MCF 10A (cell line): ENCODE measurements at regions not wholly inside any gene's neighbourhood (a gene's known extent, or its start where the extent isn't known, plus 50 kb on each side); places are given as distances from the start of the nearest gene placed in this dataset.

Source experiments
- BruUV-seq: library from RNA; stranded (reverse); fragments of 400-500 nt; replicated peaks from 2 replicates; lab custom pipeline; 2021; lab: Mats Ljungman, UMichigan
- CTCF ChIA-PET: fragments of 300-600 bp; sonication (Branson Sonifier 250); formaldehyde crosslinking; extraction: SDS; loops from one replicate; lab custom pipeline; 2021; ENCODE audit warnings: antibody characterized with exemption, inconsistent platforms; lab: Yijun Ruan, JAX
- POLR2A ChIA-PET: fragments of 300-600, 350-650 bp; sonication (Branson Sonifier 250); formaldehyde crosslinking; extraction: SDS; loops from one replicate; lab custom pipeline; 2020; ENCODE audit warnings: antibody characterized with exemption, inconsistent platforms; lab: Yijun Ruan, JAX
- DNase-seq: peaks from one replicate; pipeline ENCODE4 v3.0.0-alpha.2; 2018; ENCODE audit not compliant: unreplicated experiment
- H3K27ac Mint-ChIP-seq: one replicate; pipeline ENCODE4 v1.8.0; 2022; ENCODE audit warnings: mild to moderate bottlenecking, low read depth, mixed read lengths; ENCODE audit not compliant: unreplicated experiment
- H3K27me3 Mint-ChIP-seq: one replicate; pipeline ENCODE4 v1.8.0; 2022; ENCODE audit warnings: mixed read lengths; ENCODE audit not compliant: insufficient read depth, unreplicated experiment
- H3K36me3 Mint-ChIP-seq: one replicate; pipeline ENCODE4 v1.8.0; 2022; ENCODE audit warnings: mild to moderate bottlenecking, moderate library complexity, mixed read lengths; ENCODE audit not compliant: insufficient read depth, unreplicated experiment
- H3K4me1 Mint-ChIP-seq: one replicate; pipeline ENCODE4 v1.8.0; 2022; ENCODE audit warnings: mixed read lengths; ENCODE audit not compliant: insufficient read depth, unreplicated experiment
- H3K4me3 Mint-ChIP-seq: one replicate; pipeline ENCODE4 v1.8.0; 2022; ENCODE audit warnings: mild to moderate bottlenecking, moderate library complexity, mixed read lengths; ENCODE audit not compliant: unreplicated experiment
- H3K9me3 Mint-ChIP-seq: one replicate; pipeline ENCODE4 v1.8.0; 2022; ENCODE audit warnings: mixed read lengths; ENCODE audit not compliant: unreplicated experiment
- CTCF ChIP-seq: fragments of 200-600 bp; IDR thresholded peaks from one replicate; pipeline ENCODE4 v1.8.0; 2022; ENCODE audit warnings: antibody characterized with exemption, mild to moderate bottlenecking; ENCODE audit not compliant: unreplicated experiment
- intact Hi-C: fragments of 100-400 bp; cut with micrococcal nuclease; formaldehyde crosslinking; loops from 2 replicates; pipeline ENCODE4 v1.14.1; 2022

GRCh38 chr6:148027201-148027600 is 315.4 kb upstream of the SASH1 start:
- H3K36me3 Mint-ChIP-seq = no peaks in the 10 kb centered on the region
- no peak for DNase-seq
- no peak for TF ChIP-seq CTCF
- H3K27ac Mint-ChIP-seq = no peak overlapping the region
- no peak overlapping the region for H3K4me3 Mint-ChIP-seq
- CTCF ChIA-PET = interaction anchor here (0.6 kb wide), 1 partner anchor 239 kb away, joined by 3 read pairs; no protein-coding TSS in a partner anchor
- intact Hi-C loops = no loop called here
- no peaks in the 10 kb centered on the region for H3K9me3 Mint-ChIP-seq
- BruUV-seq = no TSS peak
- POLR2A ChIA-PET = no interaction called here
- no peaks in the 10 kb centered on the region for H3K27me3 Mint-ChIP-seq
- H3K4me1 Mint-ChIP-seq = no peaks in the 10 kb centered on the region

- TF ChIP-seq CTCF = no peak
- CTCF ChIA-PET = interaction anchor here (0.6 kb wide), 1 partner anchor 1167 kb away, joined by 3 read pairs; no protein-coding TSS in a partner anchor
- POLR2A ChIA-PET = no interaction called here
Observed at GRCh38 chr6:148035806-148036390, 306.7 kb upstream of the SASH1 start.

GRCh38 chr6:148037496-148037895 is 305.1 kb upstream of the SASH1 start:
- no peak for DNase-seq
- Mint-ChIP-seq H3K27ac (no peak overlapping the region), H3K4me3 (no peak overlapping the region), H3K9me3 (no peaks in the 10 kb centered on the region), H3K36me3 (no peaks in the 10 kb centered on the region), H3K27me3 (no peaks in the 10 kb centered on the region), H3K4me1 (no peaks in the 10 kb centered on the region)
- intact Hi-C loops = no loop called here
- ChIA-PET CTCF (interaction anchor here (0.6 kb wide), 1 partner anchor 817 kb away, joined by 3 read pairs; no protein-coding TSS in a partner anchor), POLR2A (no interaction called here)
- no peak for TF ChIP-seq CTCF
- BruUV-seq = no TSS peak

More at GRCh38 chr6:148035806-148036390, 306.7 kb upstream of the SASH1 start:
- DNase-seq = no peak
- Mint-ChIP-seq H3K27me3 (no peaks in the 10 kb centered on the region), H3K4me3 (no peak overlapping the region), H3K9me3 (no peaks in the 10 kb centered on the region), H3K4me1 (no peaks in the 10 kb centered on the region), H3K27ac (no peak overlapping the region), H3K36me3 (no peaks in the 10 kb centered on the region)
- no TSS peak for BruUV-seq
- intact Hi-C loops = no loop called here

GRCh38 chr6:148041546-148041945 is 301.1 kb upstream of the SASH1 start:
- POLR2A ChIA-PET = no interaction called here
- H3K4me1 Mint-ChIP-seq = no peaks in the 10 kb centered on the region
- intact Hi-C loops = no loop called here

More at GRCh38 chr6:148041546-148041945, 301.1 kb upstream of the SASH1 start:
- no peak overlapping the region for H3K27ac Mint-ChIP-seq
- H3K36me3 Mint-ChIP-seq = no peaks in the 10 kb centered on the region
- CTCF ChIA-PET = no interaction called here
- H3K9me3 Mint-ChIP-seq = no peaks in the 10 kb centered on the region
- BruUV-seq = no TSS peak
- H3K4me3 Mint-ChIP-seq = no peak overlapping the region
- H3K27me3 Mint-ChIP-seq = no peaks in the 10 kb centered on the region
- no peak for TF ChIP-seq CTCF
- DNase-seq = no peak
